ENCODE measurements at regions not wholly inside any gene's neighbourhood (a gene's known extent, or its start where the extent isn't known, plus 50 kb on each side); places are given as distances from the start of the nearest gene placed in this dataset.

DNA sequence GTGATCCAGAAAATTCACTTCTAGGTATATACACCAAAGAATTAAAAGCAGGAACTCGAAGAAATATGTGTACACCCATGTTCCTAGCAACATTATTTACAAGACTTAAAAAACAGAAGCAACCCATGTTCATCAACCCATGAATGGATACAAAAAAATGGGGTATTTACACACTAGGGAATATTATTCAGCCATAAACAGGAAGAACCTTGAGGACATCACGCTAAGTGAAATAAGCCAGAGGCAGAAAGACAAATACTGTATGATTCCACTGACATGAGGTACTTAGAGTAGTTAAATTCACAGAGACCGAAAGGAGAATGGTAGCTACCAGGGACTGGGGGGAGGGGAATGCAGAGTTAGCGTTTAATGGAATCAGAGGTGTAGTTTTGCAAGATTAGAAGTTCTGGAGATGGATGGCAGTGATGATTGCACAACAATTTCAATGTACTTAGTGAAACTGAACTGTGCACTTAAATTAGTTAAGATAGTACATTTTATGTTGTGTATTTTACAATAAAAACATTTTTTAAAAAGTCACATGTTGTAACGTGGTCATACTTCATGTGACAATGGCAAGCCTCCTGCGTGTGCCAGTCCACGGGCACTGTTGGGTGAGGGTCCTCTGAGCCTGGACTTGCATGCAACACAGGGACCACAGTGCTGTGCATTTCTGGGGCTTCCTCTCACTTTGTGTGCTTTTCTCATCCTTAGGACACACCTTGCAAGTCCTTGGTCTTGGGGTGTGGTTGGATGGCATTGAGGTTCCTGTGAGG lies 206.1 kb upstream of the HDAC4 start:
- TF ChIP-seq, protein P1, sequence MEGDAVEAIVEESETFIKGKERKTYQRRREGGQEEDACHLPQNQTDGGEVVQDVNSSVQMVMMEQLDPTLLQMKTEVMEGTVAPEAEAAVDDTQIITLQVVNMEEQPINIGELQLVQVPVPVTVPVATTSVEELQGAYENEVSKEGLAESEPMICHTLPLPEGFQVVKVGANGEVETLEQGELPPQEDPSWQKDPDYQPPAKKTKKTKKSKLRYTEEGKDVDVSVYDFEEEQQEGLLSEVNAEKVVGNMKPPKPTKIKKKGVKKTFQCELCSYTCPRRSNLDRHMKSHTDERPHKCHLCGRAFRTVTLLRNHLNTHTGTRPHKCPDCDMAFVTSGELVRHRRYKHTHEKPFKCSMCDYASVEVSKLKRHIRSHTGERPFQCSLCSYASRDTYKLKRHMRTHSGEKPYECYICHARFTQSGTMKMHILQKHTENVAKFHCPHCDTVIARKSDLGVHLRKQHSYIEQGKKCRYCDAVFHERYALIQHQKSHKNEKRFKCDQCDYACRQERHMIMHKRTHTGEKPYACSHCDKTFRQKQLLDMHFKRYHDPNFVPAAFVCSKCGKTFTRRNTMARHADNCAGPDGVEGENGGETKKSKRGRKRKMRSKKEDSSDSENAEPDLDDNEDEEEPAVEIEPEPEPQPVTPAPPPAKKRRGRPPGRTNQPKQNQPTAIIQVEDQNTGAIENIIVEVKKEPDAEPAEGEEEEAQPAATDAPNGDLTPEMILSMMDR (optimal IDR thresholded peaks at IDR 0.05 in 1 of 3, IDR thresholded peaks at IDR 0.05 in 1 of 3, conservative IDR thresholded peaks at IDR 0.05 in 1 of 3; ENCODE audit: extremely low read depth in 1 of 3, insufficient read depth in 2 of 3, low read length in 3 of 3): no peak
- no peak for TF ChIP-seq EZH2 (IDR thresholded peaks at IDR 0.05; ENCODE audit: low read length)

Data from keratinocyte (primary cell).